Heart right ventricle (tissue), 16 donors: ENCODE measurements at regions not wholly inside any gene's neighbourhood (a gene's known extent, or its start where the extent isn't known, plus 50 kb on each side); places are given as distances from the start of the nearest gene placed in this dataset.
"Not testable (repeated sequence)": the region's sequence is repeated elsewhere in the genome, so short reads cannot be mapped to it uniquely, and the experiment has no call there.

Source experiments
- ATAC-seq, 8 donors: fragments of 200-7000 bp; cut with Tn5 transposase; one replicate each; pipeline ENCODE4 v1.9.1; 2020; ENCODE audit warnings: mild to moderate bottlenecking in 8 of 8, moderate library complexity in 8 of 8, moderate number of reproducible peaks in 1 of 8
- DNase-seq, 2 donors: peaks; one replicate each; pipeline ENCODE4 v3.0.0-alpha.2; 2020
- H3K27ac ChIP-seq, 10 donors: fragments of 200-600 bp; sonication (generic) in 2 of 10; one replicate each; pipeline versions ENCODE4 v1.5.0 to v1.8.0; 2020 to 2022; ENCODE audit warnings: mild to moderate bottlenecking in 3 of 10
- H3K27me3 ChIP-seq, 7 donors: fragments of 200-600 bp; one replicate each; pipeline ENCODE4 v1.8.0; 2021 to 2022; ENCODE audit warnings: mild to moderate bottlenecking in 2 of 7
- H3K36me3 ChIP-seq, 9 donors: fragments of 200-600 bp; sonication (generic) in 1 of 9; one replicate each; pipeline versions ENCODE4 v1.5.0 to v1.8.0; 2020 to 2022; ENCODE audit warnings: mild to moderate bottlenecking in 2 of 9
- H3K4me1 ChIP-seq, 9 donors: fragments of 200-600 bp; sonication (generic) in 1 of 9; one replicate each; pipeline versions ENCODE4 v1.5.0 to v1.8.0; 2020 to 2022; ENCODE audit warnings: mild to moderate bottlenecking in 4 of 9
- H3K4me3 ChIP-seq, 10 donors: fragments of 200-600 bp; sonication (generic) in 2 of 10; one replicate each; pipeline versions ENCODE4 v1.5.0 to v1.8.0; 2020 to 2022; ENCODE audit warnings: mild to moderate bottlenecking in 7 of 10, moderate library complexity in 2 of 10
- H3K9me3 ChIP-seq, 11 donors: fragments of 200-600 bp in 10 of 11; sonication (generic) in 2 of 11; one replicate each; pipeline versions ENCODE4 v1.5.0 to v1.8.0; 2013 to 2022; ENCODE audit warnings: mild to moderate bottlenecking in 2 of 11, control low read depth in 1 of 11, moderate library complexity in 1 of 11
- CTCF ChIP-seq, 9 donors: fragments of 200-600 bp; sonication (generic) in 2 of 9; IDR thresholded peaks; one replicate each; pipeline versions ENCODE4 v1.5.0 to v1.8.0; 2021 to 2022; ENCODE audit warnings: antibody characterized with exemption in 9 of 9, mild to moderate bottlenecking in 5 of 9, moderate library complexity in 1 of 9
- WGBS, 2 donors: extraction: QIAGEN DNeasy Blood & Tissue Kit; methylation state at CpG; one replicate each; pipeline ENCODE4 v1.1.7; 2013; ENCODE audit warnings: inconsistent platforms in 1 of 2; 5-methylcytosine and 5-hydroxymethylcytosine counted together
- intact Hi-C, 10 donors: fragments of 100-400 bp; cut with DNase I; formaldehyde crosslinking; loops; one replicate each; pipeline versions ENCODE4 v1.11.1 to v1.14.2; 2022
- donor health status: Arrhythmogenic right ventricular cardiomyopathy.
- donor health status: ischemic (EF 13 %, LVEDD 7.1; RV severe dilation, severe dysfunction).
- donor health status: healthy with polysubstance abuse.
- donor health status: DM: no; HTN: yes; CAD: no.
- donor health status: DM: no; HTN: no; CAD: no.
- donor health status: ischemic (EF 25% LVEDD 6.9; RV normal size, moderate dysfunction).
- donor health status: ischemic (EF 25% LVEDD 5.7; RV mildly dilated, moderate dysfunction).
- donor health status: healthy.
- donor health status: DM: yes; HTN: yes; CAD: no.
- donor health status: Ischemic cardiomyopathy.
- donor health status: ischemic (EF 35%, LVEDD 5.7; RV mildly dilated, moderate dysfunction).
- donor health status: nonischemic (EF 11% LVEDD 7.7; RV severe dilation, severe dysfunction).
- donor health status: DM: yes; HTN: yes; CAD: no.
- donor health status: PGD.
- donor health status: ischemic (EF 29% LVEDD 5.4; RV normal size, mild dysfunction).
- donor health status: nonischemic (EF 23%, LVEDD 6.1; RV moderate dilation, normal function).

GRCh38 chr6:164962805-164963204, 346.6 kb downstream of the C6orf118 start:
- TF ChIP-seq CTCF (IDR thresholded peaks at IDR 0.05), result no peak
- H3K36me3 ChIP-seq, result no peaks in the 10 kb centered on the region
- ATAC-seq (no peak), DNase-seq (no peak)
- 69 to 74% methylated on average over 1 of the region's 1 CpG for WGBS, 2 donors
- no peak overlapping the region for H3K4me3 ChIP-seq
- peaks cover 0 to 24% (median 0%) of the 10 kb centered on the region in 11 donors for H3K9me3 ChIP-seq
- no peaks in the 10 kb centered on the region for H3K4me1 ChIP-seq
- H3K27ac ChIP-seq, result no peak overlapping the region
- intact Hi-C loops, result no loop called here
- no peaks in the 10 kb centered on the region for H3K27me3 ChIP-seq

GRCh38 chr6:164947164-164947563, 362.2 kb downstream of the C6orf118 start:
- no peaks in the 10 kb centered on the region for H3K27me3 ChIP-seq
- ATAC-seq, result no peak
- WGBS, 2 donors, result 49 to 50% methylated on average over 8 of the region's 8 CpGs

GRCh38 chr6:164942271-164942670, 367.1 kb downstream of the C6orf118 start:
- ATAC-seq (no peak), DNase-seq (no peak)
- H3K27ac ChIP-seq, result no peak overlapping the region
- intact Hi-C loops, result no loop called here
- no peaks in the 10 kb centered on the region for H3K4me1 ChIP-seq
- H3K27me3 ChIP-seq, result no peaks in the 10 kb centered on the region
- no peak overlapping the region for H3K4me3 ChIP-seq
- H3K9me3 ChIP-seq, result peaks cover 0 to 24% (median 2%) of the 10 kb centered on the region in 11 donors
- no peaks in the 10 kb centered on the region for H3K36me3 ChIP-seq
- 83 to 88% methylated on average over 1 of the region's 1 CpG for WGBS, 2 donors
- no peak for TF ChIP-seq CTCF (IDR thresholded peaks at IDR 0.05)

More at GRCh38 chr6:164947164-164947563, 362.2 kb downstream of the C6orf118 start:
- TF ChIP-seq CTCF (IDR thresholded peaks at IDR 0.05), result no peak
- H3K9me3 ChIP-seq, result peaks cover 0 to 15% (median 0%) of the 10 kb centered on the region in 11 donors
- no peaks in the 10 kb centered on the region for H3K4me1 ChIP-seq
- no peak overlapping the region for H3K4me3 ChIP-seq
- DNase-seq, result no peak
- intact Hi-C loops, result no loop called here
- H3K27ac ChIP-seq, result no peak overlapping the region
- H3K36me3 ChIP-seq, result no peaks in the 10 kb centered on the region

GRCh38 chr6:164933238-164933794, 376.1 kb downstream of the C6orf118 start:
- intact Hi-C loops, DNase-seq, H3K27ac ChIP-seq, H3K4me1 ChIP-seq, H3K27me3 ChIP-seq, H3K36me3 ChIP-seq, H3K4me3 ChIP-seq, H3K9me3 ChIP-seq, ATAC-seq: not testable (repeated sequence)
- WGBS, 2 donors, result 97% methylated on average over 26 to 28 of the region's 28 CpGs

DNA sequence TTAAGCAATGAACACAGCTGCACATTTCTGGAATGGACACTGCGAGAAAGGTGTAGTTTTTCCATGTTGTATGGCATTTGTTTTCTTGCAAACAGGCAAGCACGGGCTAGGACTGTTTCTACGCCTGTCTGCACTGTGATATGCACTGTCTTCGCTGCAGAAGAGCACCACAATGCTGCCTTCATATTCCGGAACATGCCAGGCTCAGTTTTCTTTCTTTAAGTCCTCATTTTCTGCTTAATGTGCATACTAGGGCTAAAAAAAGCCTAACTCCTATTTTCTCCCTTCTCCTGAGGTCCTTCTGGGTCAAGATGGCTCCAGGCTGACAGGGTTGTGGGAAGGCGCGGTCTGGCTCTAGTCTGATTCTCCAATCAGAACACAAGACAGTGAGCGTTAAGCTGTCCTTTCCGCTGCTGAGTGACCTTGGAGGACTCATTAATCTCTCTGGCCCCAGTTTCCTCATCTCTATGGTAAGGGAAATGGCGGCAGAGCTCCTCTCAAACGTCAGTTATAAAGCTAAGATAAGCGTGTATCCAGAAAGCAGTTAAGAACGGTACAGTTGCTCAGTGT, 379.9 kb downstream of the C6orf118 start:
- ATAC-seq, result no peak
- TF ChIP-seq CTCF (IDR thresholded peaks at IDR 0.05), result no peak

More for the DNA sequence above, 379.9 kb downstream of the C6orf118 start:
- no peaks in the 10 kb centered on the region for H3K27me3 ChIP-seq
- intact Hi-C loops, result loop anchor here in 7 of 10 donors (5.0 to 10.0 kb wide), 11 partner anchors 303 to 1745 kb away; partner anchors contain the start of gene QKI (in 2 of the 7)
- peaks cover 0 to 13% (median 7%) of the 10 kb centered on the region in 9 donors for H3K4me1 ChIP-seq
- H3K4me3 ChIP-seq, result no peak overlapping the region
- H3K27ac ChIP-seq, result no peak overlapping the region
- no peaks in the 10 kb centered on the region for H3K36me3 ChIP-seq
- 68 to 88% methylated on average over 13 of the region's 13 CpGs for WGBS, 2 donors
- no peaks in the 10 kb centered on the region for H3K9me3 ChIP-seq
- DNase-seq, result no peak
